ENCODE measurements at regions not wholly inside any gene's neighbourhood (a gene's known extent, or its start where the extent isn't known, plus 50 kb on each side); places are given as distances from the start of the nearest gene placed in this dataset.

DNA sequence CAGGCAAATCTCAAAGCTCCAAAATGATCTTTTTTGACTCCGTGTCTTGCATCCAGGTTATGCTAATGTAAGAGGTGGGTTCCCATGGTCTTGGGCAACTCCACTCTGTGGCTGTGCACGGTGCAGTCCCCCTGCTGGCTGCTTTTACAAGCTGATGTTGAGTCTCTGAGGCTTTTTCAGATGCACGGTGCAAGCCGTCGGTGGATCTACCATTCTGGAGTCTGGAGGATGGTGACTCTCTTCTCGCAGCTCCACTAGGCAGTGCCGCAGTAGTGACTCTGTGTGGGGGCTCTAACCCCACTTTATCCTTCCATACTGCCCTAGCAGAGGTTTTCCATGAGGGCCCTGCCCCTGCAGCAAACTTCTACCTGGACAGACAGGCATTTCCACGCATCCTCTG lies 266.8 kb upstream of the GPC6 start:
- ATAC-seq, result no peak
- TF ChIP-seq, protein P1, sequence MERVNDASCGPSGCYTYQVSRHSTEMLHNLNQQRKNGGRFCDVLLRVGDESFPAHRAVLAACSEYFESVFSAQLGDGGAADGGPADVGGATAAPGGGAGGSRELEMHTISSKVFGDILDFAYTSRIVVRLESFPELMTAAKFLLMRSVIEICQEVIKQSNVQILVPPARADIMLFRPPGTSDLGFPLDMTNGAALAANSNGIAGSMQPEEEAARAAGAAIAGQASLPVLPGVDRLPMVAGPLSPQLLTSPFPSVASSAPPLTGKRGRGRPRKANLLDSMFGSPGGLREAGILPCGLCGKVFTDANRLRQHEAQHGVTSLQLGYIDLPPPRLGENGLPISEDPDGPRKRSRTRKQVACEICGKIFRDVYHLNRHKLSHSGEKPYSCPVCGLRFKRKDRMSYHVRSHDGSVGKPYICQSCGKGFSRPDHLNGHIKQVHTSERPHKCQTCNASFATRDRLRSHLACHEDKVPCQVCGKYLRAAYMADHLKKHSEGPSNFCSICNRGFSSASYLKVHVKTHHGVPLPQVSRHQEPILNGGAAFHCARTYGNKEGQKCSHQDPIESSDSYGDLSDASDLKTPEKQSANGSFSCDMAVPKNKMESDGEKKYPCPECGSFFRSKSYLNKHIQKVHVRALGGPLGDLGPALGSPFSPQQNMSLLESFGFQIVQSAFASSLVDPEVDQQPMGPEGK (CRISPR knock-in tag; IDR thresholded peaks at IDR 0.05; ENCODE audit: borderline replicate concordance), result no peak
- TF ChIP-seq ARNTL (CRISPR knock-in tag; IDR thresholded peaks at IDR 0.05; ENCODE audit: borderline replicate concordance, low read depth), result no peak
- TF ChIP-seq, protein P2, sequence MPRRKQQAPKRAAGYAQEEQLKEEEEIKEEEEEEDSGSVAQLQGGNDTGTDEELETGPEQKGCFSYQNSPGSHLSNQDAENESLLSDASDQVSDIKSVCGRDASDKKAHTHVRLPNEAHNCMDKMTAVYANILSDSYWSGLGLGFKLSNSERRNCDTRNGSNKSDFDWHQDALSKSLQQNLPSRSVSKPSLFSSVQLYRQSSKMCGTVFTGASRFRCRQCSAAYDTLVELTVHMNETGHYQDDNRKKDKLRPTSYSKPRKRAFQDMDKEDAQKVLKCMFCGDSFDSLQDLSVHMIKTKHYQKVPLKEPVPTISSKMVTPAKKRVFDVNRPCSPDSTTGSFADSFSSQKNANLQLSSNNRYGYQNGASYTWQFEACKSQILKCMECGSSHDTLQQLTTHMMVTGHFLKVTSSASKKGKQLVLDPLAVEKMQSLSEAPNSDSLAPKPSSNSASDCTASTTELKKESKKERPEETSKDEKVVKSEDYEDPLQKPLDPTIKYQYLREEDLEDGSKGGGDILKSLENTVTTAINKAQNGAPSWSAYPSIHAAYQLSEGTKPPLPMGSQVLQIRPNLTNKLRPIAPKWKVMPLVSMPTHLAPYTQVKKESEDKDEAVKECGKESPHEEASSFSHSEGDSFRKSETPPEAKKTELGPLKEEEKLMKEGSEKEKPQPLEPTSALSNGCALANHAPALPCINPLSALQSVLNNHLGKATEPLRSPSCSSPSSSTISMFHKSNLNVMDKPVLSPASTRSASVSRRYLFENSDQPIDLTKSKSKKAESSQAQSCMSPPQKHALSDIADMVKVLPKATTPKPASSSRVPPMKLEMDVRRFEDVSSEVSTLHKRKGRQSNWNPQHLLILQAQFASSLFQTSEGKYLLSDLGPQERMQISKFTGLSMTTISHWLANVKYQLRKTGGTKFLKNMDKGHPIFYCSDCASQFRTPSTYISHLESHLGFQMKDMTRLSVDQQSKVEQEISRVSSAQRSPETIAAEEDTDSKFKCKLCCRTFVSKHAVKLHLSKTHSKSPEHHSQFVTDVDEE (CRISPR knock-in tag; IDR thresholded peaks at IDR 0.05), result no peak
- TF ChIP-seq, protein P3, sequence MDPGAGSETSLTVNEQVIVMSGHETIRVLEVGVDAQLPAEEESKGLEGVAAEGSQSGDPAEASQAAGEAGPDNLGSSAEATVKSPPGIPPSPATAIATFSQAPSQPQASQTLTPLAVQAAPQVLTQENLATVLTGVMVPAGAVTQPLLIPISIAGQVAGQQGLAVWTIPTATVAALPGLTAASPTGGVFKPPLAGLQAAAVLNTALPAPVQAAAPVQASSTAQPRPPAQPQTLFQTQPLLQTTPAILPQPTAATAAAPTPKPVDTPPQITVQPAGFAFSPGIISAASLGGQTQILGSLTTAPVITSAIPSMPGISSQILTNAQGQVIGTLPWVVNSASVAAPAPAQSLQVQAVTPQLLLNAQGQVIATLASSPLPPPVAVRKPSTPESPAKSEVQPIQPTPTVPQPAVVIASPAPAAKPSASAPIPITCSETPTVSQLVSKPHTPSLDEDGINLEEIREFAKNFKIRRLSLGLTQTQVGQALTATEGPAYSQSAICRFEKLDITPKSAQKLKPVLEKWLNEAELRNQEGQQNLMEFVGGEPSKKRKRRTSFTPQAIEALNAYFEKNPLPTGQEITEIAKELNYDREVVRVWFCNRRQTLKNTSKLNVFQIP (CRISPR knock-in tag; IDR thresholded peaks at IDR 0.05; ENCODE audit: borderline replicate concordance, low read depth), result no peak
- TF ChIP-seq ZNF8 (CRISPR knock-in tag; IDR thresholded peaks at IDR 0.05), result no peak
- TF ChIP-seq, protein P4, sequence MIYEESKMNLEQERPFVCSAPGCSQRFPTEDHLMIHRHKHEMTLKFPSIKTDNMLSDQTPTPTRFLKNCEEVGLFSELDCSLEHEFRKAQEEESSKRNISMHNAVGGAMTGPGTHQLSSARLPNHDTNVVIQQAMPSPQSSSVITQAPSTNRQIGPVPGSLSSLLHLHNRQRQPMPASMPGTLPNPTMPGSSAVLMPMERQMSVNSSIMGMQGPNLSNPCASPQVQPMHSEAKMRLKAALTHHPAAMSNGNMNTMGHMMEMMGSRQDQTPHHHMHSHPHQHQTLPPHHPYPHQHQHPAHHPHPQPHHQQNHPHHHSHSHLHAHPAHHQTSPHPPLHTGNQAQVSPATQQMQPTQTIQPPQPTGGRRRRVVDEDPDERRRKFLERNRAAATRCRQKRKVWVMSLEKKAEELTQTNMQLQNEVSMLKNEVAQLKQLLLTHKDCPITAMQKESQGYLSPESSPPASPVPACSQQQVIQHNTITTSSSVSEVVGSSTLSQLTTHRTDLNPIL (CRISPR knock-in tag; IDR thresholded peaks at IDR 0.05; ENCODE audit: low read depth), result no peak
- no peak for TF ChIP-seq GLIS3 (CRISPR knock-in tag; IDR thresholded peaks at IDR 0.05)
- TF ChIP-seq ZNF70 (CRISPR knock-in tag; IDR thresholded peaks at IDR 0.05), result no peak
- TF ChIP-seq CSDC2 (CRISPR knock-in tag; IDR thresholded peaks at IDR 0.05), result no peak
- no peak for TF ChIP-seq ZNF565 (CRISPR knock-in tag; conservative IDR thresholded peaks at IDR 0.05; ENCODE audit: low read depth)
- TF ChIP-seq ESRRG (CRISPR knock-in tag; IDR thresholded peaks at IDR 0.05), result no peak
- no peak for TF ChIP-seq ZFP30 (CRISPR knock-in tag; IDR thresholded peaks at IDR 0.05)
- no peak for TF ChIP-seq TCF4 (CRISPR knock-in tag; IDR thresholded peaks at IDR 0.05; ENCODE audit: borderline replicate concordance)
- no peak for TF ChIP-seq PPARA (CRISPR knock-in tag; IDR thresholded peaks at IDR 0.05; ENCODE audit: borderline replicate concordance)
- TF ChIP-seq ISL1 (CRISPR knock-in tag; IDR thresholded peaks at IDR 0.05), result no peak

DNA sequence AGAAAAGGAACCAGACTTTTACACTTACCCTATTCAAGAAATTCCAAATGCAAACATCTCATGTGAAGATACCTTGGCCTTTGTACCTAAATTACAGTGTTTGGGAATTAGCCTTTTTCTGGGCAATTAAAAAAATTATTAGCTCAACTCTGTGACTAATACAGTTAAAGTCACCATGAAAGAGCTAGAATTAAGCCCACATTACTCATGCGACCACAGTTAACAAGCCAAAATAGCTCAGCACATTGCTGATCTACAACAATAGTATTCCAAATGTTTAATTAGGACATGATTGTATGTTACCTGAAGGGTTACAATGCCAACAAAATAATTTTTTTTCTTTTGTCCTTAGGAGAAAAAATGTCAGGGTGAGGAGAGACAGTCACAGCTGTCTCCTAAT lies 263.6 kb upstream of the GPC6 start:
- ATAC-seq, result no peak
- TF ChIP-seq GLIS3 (CRISPR knock-in tag; IDR thresholded peaks at IDR 0.05) (no peak), ZNF70 (CRISPR knock-in tag; IDR thresholded peaks at IDR 0.05) (no peak), OSR1 (CRISPR knock-in tag; IDR thresholded peaks at IDR 0.05) (no peak), PPARA (CRISPR knock-in tag; IDR thresholded peaks at IDR 0.05; ENCODE audit: borderline replicate concordance) (no peak), ZC3H10 (CRISPR knock-in tag; IDR thresholded peaks at IDR 0.05) (no peak), TCF4 (CRISPR knock-in tag; IDR thresholded peaks at IDR 0.05; ENCODE audit: borderline replicate concordance) (no peak), ISL1 (CRISPR knock-in tag; IDR thresholded peaks at IDR 0.05) (no peak), ZFP3 (CRISPR knock-in tag; IDR thresholded peaks at IDR 0.05) (no peak), ZNF565 (CRISPR knock-in tag; conservative IDR thresholded peaks at IDR 0.05; ENCODE audit: low read depth) (no peak), SNAI2 (CRISPR knock-in tag; IDR thresholded peaks at IDR 0.05) (no peak), ARNTL (CRISPR knock-in tag; IDR thresholded peaks at IDR 0.05; ENCODE audit: borderline replicate concordance, low read depth) (no peak), TOX (CRISPR knock-in tag; IDR thresholded peaks at IDR 0.05; ENCODE audit: borderline replicate concordance) (no peak), CSDC2 (CRISPR knock-in tag; IDR thresholded peaks at IDR 0.05) (no peak), ZFP30 (CRISPR knock-in tag; IDR thresholded peaks at IDR 0.05) (no peak), ESRRG (CRISPR knock-in tag; IDR thresholded peaks at IDR 0.05) (no peak)
- TF ChIP-seq, protein P1 (CRISPR knock-in tag; IDR thresholded peaks at IDR 0.05; ENCODE audit: borderline replicate concordance), result no peak
- TF ChIP-seq, protein P5, sequence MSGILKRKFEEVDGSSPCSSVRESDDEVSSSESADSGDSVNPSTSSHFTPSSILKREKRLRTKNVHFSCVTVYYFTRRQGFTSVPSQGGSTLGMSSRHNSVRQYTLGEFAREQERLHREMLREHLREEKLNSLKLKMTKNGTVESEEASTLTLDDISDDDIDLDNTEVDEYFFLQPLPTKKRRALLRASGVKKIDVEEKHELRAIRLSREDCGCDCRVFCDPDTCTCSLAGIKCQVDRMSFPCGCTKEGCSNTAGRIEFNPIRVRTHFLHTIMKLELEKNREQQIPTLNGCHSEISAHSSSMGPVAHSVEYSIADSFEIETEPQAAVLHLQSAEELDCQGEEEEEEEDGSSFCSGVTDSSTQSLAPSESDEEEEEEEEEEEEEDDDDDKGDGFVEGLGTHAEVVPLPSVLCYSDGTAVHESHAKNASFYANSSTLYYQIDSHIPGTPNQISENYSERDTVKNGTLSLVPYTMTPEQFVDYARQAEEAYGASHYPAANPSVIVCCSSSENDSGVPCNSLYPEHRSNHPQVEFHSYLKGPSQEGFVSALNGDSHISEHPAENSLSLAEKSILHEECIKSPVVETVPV (CRISPR knock-in tag; IDR thresholded peaks at IDR 0.05), result no peak
- TF ChIP-seq, protein P3 (CRISPR knock-in tag; IDR thresholded peaks at IDR 0.05; ENCODE audit: borderline replicate concordance, low read depth), result no peak
- TF ChIP-seq, protein P4 (CRISPR knock-in tag; IDR thresholded peaks at IDR 0.05; ENCODE audit: low read depth), result no peak

All from SK-N-SH treated with all-trans-retinoic acid at 6 μM for 48 hours (cell line).